GM19324 (cell line): ENCODE measurements at regions not wholly inside any gene's neighbourhood (a gene's known extent, or its start where the extent isn't known, plus 50 kb on each side); places are given as distances from the start of the nearest gene placed in this dataset.

ENCODE experiments used
- ATAC-seq: cut with Tn5 transposase; IDR thresholded peaks from one replicate; pipeline ENCODE4 v1.9.1; 2021; ENCODE audit warnings: mild to moderate bottlenecking, moderate library complexity; ENCODE audit not compliant: unreplicated experiment, low FRiP score

DNA sequence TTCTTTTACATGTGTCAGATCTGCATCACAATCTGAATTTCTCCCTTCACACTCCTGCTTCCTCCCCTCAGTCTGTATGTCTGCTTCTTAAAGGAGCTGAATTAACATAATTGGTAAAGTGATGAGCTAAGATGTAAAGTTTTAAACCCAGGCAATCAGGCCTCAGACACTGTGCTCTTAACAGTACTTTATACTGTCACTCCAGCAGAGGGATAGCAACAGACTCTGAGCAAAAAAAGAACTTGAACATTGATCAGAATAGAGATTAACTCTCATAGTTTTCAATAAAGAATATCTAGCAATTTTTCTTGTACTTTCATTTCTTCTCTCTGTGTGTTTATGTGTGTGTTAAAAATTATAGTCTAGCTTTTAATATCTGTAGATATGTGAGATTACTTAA is 110.3 kb downstream of the DUSP10 start:
- no peak for ATAC-seq

DNA sequence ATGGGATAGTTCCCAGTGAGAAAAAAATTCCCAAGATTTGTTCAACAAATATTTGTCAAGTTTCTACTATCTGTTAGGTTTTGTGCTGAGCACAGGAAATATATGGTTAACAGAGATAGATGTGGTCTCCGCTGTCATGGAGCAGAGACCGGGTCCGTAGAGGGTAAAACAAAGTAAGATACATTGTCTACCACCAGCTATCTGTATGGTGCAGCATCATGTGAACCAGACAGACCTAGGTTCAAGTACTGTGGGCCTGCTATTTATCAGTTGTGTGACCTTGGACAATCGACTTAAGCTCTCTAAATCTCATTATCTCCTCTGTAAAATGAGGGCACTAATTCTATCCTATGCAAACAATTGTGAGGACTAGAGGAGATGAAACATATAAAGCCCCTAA is 109.8 kb downstream of the DUSP10 start:
- ATAC-seq, result no peak

DNA sequence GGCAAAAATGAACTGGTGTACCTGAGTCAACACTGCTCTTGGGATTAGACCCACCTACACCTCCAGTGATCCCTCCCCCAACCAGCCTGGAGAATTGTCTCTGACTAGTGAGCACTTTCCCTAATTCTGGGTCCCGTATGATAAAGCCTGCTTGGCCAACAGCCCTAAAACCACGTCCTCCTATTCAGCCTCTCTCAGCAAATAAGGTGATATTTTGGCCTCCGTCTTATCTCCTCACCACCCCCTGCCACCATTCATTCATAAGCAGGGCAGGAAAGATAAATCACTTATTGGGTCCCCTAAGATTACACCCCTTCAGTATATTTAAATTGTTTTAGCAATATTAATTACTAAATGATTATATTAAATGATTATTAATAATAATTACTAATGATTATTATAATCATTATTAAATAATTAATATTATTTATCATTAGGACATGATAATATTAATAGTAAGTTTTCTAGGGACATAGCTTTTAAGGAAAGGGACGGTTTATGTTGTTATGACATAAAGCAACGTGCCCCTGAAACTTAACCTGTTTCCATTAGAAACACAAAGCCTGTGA is 108.0 kb downstream of the DUSP10 start:
- no peak for ATAC-seq

DNA sequence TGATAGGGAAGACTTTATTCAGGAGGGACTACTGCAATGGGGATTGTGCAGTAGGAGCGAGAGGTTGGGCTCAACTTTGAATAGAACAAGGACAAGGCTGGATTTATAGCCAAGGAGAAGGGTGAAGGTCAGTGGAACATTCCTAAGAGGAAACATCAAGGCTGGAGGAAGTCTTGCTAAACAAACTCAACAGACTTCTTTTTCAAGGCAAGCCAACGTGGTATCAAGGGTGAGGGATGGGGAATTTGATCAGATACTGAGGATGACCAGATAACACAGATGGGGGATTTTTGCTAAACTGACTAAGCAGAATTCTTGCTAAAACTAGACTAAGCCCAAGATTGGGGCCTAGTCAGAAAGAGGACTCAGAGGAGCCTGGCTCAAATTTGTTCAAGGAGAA is 107.3 kb downstream of the DUSP10 start:
- ATAC-seq, result no peak

DNA sequence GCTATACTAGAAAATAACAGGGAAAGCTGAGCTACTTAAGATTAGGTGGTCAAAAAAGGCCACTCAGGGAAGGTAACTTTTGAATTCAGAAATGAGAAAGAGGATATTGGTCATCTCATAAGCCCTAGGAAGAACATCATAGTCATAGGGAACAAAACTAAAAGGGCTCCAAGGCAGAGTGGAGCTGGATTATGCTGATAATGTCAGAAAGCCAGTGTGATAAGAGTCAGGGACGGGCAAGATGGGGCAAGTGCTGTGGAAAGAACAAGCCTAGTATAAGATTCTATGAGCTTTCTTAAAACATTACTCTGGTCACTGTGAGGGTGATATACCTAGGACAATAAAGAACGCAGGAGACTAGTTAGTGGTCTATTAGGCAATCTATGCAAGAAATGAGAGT is 106.6 kb downstream of the DUSP10 start:
- no peak for ATAC-seq

DNA sequence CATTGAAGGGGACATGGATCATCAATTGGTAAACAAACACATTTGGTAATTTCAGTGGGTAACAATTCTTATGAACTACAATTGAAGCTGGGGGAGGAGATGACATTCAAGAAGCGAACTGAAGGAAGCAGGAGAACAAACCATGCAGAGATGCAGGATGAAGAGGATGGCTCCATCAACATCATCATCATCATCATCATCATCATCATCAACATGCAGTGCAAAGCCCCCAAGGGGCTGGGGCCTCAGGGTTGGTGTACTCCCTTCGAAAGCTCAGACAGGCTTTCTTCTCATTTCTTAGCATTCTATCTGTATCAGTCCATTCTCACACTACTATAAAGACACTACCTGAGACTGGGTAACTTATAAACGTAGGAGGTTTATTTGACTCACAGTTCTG is 105.8 kb downstream of the DUSP10 start:
- no peak for ATAC-seq

DNA sequence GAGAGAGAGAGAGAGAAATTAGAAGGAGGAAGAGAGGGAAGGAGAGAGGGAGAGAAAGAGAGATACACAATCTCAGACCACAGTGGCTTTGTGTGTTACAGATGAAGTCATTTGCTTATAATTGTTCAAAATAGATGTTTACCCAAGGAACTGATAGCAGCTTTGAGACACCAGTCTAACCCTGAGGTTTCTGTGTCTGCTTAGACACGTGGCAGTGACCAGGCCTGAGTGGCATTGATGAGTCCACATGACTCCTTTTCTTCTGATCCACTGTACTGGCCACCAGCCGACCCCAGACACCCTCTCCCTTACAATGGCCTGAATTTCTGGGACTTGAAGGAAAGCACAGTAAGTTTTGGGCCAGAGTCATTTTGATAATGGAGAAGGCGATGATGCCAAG is 104.9 kb downstream of the DUSP10 start:
- ATAC-seq, result no peak

DNA sequence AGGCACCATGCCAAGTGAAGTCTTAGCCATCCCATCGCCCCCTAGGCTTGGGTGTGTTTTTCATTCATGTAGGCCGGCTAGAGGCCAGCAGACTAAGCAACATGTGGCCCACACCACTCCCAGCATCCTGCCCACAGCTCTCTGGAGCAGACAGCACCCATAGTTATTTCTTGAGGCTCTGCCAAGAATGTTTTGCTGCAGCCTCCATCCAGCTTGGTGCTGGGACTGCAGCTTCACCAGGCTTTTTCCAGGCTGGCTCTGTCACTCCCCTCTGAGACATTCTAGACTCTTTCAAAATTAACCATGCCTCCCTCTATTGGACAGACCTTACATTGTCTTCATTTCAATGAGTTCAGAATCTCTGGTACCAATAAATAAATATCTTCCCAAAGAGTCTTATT is 104.2 kb downstream of the DUSP10 start:
- no peak for ATAC-seq

DNA sequence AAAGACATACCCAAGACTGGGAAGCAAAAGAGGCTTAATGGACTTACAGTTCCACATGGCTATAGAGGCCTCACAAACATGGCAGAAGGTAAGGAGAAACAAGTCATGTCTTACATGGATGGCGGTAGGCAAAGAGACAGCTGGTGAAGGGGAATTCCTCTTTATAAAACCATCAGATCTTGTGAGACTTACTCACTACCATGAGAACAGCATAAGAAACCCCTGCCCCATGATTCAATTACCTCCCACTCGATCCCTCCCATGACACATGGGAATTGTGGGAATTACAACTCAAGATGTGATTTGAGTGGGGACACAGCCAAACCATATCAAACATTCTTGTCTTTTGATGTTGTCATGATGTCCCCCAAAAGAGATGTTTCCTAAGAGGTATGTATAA is 103.3 kb downstream of the DUSP10 start:
- no peak for ATAC-seq

DNA sequence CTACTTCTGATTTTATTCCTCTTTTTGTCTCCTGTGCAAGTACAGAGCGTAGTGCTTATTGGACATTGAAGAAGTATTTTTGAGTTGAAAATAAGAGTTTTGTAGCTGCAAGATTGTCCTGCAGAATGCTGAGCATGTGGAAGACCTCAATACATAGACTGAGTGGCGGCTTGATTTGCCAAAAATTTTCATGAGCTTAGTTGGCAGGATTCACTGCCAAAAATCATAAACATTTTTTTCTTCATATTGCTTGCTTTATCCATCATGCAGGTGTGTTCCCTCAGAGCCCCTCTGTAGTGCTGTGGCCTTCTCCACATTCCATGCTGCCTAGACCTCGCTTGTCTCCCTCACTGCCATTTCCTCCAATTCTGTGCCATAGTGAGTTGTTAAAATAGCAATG is 100.1 kb downstream of the DUSP10 start:
- no peak for ATAC-seq

DNA sequence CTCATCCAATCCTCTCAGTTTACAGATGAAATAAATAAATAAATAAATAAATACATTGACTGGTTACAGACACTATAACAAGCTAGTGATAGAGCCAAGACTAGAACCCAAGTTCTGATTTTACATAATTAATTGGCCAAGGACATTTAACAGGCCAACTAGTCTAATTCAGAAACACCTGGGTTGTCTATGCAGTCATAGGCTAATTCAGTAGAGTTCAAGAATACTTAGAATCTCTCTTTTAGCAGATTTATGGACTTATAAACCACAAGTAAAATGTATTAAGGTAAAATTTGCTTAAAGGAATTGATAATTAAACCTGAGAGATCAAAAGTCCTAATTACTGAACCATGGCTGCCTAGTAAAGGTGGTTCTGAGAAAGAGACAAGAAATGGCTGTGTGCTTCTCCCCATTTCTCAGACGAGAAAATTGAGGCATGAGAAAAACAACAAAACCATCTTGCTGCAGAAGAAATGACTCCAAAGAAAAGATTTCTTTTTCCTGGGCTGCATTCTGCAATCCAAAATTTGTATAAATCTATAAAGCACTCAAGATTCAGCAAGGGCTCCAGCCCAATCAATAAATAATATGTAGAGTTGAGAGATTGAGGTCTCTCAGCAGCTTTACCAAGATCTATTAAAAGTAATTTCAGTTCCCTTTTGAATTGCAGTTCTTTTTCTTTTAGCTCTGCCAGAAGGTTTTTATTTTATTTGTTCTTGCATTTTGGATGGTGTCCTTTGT is 98.3 kb downstream of the DUSP10 start:
- peak; percentile 76 for ATAC-seq

DNA sequence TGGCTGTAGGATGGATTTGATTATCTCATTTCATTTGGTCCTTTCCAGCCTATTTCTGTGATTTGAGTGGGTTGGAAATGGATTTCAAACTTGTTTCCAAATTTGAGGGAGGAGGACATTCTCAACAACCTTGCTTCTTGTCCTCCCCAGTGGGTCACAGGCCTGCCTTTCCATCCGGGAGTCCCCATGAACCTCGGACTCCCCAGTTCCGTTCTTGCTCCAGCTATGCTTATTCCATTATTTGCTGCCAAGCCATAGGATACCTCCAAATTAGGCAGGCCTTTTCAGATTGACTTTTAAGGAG is 97.8 kb downstream of the DUSP10 start:
- peak; percentile 6 for ATAC-seq

DNA sequence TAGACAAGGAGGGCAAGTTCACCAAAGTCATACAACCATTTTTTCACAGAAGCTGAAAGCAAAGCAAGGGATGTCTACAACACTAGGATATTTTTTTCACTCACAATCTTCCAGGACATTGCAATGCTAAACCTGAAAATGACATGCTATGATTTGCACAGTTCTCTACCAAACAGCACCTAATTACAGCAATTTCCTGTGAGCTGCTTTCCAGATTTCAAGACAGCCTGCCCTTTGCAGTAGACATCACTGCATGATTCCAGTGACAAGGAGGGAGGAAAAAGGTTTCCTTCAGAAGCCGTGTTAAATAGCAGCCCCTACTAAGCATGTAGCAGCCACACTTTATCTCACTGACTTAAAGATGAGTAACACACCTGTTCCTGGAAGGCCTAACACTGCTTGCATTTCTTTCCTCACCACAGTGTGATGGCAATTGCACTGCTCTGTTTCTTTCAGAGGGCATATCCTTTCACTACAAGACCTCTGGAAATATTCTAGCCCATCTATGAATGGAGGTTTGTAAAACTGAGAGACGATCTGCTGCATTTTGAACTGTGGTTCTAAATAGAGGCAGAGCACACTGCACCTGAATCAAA is 97.1 kb downstream of the DUSP10 start:
- no peak for ATAC-seq

DNA sequence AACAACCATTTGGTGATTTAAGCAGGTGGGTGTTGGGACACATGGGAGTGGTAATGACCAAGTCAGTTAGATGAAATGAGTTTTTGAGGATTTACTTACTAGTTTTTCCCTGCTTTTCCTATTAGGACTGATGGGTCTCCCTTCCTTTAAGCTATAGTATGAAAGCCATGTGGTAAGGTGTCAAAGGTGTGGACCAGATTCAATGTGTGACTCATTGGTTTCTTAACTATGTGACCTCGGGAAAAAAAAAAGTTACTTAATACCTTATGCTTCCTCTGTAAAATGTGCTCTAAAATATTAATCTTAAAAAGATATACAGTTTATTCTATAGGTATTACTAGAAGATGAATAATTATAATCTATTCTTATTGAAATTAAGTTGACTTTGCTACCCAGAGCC is 93.7 kb downstream of the DUSP10 start:
- no peak for ATAC-seq
